HG03520 (cell line): ENCODE measurements at regions not wholly inside any gene's neighbourhood (a gene's known extent, or its start where the extent isn't known, plus 50 kb on each side); places are given as distances from the start of the nearest gene placed in this dataset.
"Not testable (repeated sequence)": the region's sequence is repeated elsewhere in the genome, so short reads cannot be mapped to it uniquely, and the experiment has no call there.

ENCODE experiments used
- ATAC-seq: cut with Tn5 transposase; IDR thresholded peaks from one replicate; pipeline ENCODE4 v1.9.1; 2021; ENCODE audit warnings: mild to moderate bottlenecking, moderate library complexity; ENCODE audit not compliant: unreplicated experiment

- no peak for ATAC-seq
Observed at GRCh38 chr2:194090251-194090905, 1566.6 kb upstream of the SLC39A10 start.

DNA sequence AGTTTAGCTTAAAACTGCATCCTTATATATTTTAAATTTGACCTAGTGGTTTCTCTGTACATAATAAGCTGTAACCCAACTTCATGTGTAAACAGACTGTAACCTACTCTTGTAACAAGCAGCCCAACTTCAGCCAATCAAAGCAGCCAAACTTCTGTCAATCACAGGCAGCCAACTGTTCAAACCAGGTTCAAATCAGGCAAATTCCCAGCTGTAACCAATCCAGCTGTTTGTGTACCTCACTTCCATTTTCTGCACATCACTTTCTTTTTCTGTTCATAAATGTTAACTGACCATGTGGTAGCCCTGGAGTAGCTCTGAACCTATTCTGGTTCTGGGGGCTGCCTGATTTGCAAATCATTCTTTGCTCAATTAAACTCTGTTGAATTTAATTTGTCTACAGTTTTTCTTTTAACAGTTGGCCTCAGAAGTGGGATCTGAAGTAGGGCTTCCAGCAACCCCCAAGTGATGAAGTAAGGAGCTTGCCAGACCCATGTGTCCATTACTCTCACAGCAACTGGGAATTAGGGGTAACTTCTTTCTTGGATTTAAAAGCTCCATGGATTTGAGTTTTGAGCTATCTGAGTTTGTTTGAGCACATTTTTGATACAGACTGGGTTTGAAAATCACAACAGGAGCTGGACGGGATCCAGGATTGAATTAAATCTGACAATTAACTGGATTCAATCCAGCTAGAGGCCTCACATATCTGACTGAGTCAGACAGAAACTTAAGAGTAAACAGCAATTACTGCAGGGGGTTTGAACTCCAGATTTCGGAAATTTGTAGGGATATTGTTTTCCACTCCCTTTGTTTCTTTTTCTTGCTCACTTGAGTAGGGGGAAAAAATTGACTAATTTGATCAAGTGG lies 1569.7 kb upstream of the SLC39A10 start:
- ATAC-seq, result no peak

DNA sequence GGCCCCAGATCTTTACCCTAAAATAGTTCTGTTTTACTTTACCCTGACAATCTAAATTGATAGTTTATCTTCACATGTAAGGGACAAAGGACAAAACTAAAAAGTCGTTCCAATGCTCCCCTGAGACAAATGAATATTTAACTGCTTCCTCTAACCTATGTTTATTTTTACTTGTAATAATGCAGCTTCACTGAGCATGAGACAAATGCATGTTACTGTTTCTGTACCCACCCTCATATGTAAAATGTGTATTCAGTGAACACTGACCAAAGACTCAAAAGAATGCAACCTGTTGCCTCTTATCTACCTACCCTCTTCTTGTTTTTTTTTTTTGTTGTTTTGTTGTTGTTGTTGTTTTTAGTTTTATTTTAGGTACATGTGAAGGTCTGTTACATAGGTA lies 1570.9 kb upstream of the SLC39A10 start:
- ATAC-seq, result no peak

DNA sequence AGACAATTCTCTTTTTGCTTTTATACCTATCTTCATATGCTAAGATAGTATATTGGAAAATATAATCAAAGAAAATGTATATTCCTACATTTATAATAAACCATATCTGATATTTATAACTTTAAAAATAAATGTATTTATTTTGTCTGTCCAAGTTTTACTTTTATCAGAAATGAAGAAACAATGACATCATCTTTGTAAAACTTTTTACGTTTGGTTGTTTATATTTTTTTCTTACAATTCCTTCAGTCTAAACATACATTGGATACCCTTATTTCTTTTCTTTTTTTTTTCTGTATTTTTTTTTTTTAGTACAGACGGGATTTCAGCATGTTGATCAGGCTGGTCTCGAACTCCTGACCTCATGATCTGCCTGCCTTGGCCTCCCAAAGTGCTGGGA lies 1577.0 kb upstream of the SLC39A10 start:
- ATAC-seq, result no peak

DNA sequence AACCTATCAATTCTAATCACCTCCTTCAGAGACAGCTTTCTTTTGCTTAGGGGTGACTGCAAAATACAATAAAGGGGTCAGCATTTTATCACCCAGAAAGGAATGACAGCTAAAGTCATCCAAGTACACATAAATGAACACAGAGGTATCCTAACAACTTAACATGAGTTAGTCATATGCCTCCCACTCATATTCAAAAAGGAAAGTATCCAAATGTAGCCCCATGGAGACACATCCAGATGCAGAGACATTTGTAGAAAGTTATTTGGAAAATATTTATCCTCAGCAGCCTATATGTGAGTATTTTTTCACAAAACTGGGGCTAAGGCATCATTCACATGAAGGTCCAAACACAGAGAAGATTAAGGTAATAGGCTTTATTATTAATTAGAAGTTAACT lies 1579.7 kb upstream of the SLC39A10 start:
- ATAC-seq, result no peak

- ATAC-seq, result peak; percentile 49
Observed at GRCh38 chr2:194062401-194062800, 1594.6 kb upstream of the SLC39A10 start.

DNA sequence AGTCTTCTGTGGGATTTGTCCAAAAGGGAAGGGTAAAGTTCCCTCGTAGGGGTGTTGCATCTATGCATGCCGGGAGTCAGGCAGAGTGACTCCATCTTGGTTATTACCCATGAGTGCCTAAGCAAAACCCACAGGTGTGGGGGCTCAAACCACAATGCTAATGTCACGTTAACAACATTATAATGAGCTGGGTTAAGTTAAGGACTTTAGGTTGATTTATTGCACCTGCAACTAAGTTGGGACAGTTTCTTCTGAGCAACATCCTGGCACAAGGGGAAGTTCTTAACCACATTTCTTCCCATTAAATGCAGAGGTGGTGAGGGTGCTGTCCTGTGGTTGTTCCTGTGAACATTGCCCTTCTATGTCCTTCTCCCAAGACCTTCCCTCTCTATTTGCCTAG lies 1596.8 kb upstream of the SLC39A10 start:
- no peak for ATAC-seq

DNA sequence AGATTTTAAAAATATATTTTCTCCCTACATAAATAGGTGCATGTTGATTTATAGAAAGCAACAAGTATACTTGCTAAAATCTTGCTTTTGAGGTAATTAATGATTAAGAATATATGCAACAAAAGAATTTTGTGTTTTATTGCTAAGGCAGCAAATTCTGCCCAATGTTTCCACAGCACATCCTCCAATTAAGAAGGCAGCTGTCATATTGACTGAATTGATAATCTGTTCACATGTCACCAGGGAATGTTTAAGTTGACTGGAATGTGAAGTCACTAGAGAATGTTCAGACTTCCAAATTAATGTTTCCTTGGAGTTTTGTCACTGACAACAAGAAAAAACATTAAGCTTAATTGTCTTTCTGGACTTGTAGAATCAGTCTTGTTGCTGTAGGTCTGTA lies 1602.7 kb upstream of the SLC39A10 start:
- no peak for ATAC-seq

GRCh38 chr2:194044321-194044720 lies 1612.7 kb upstream of the SLC39A10 start:
- no peak for ATAC-seq

- ATAC-seq, result not testable (repeated sequence)
Observed at GRCh38 chr2:194021130-194021529, 1635.9 kb upstream of the SLC39A10 start.

GRCh38 chr2:194020155-194020554 lies 1636.9 kb upstream of the SLC39A10 start:
- ATAC-seq, result no peak

DNA sequence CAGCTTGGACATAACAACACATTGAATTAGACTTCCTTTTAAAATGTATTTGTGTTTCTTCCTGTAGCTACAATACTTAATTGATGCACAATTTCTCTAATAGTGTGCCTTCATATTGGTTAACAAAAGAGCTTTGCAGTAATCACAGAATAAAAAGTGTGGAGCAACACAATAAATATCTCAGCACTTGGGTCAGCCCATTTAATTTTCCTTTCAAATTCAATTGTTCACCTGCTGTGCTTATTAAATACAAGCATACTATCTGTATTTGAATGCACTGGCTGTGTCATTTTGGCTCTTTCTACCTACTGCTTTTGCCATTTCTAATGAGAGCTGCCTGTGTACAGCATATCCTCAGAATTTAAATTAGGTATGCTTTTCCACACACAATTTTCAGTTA lies 1641.3 kb upstream of the SLC39A10 start:
- no peak for ATAC-seq

GRCh38 chr2:194014639-194015038 lies 1642.4 kb upstream of the SLC39A10 start:
- ATAC-seq, result no peak

DNA sequence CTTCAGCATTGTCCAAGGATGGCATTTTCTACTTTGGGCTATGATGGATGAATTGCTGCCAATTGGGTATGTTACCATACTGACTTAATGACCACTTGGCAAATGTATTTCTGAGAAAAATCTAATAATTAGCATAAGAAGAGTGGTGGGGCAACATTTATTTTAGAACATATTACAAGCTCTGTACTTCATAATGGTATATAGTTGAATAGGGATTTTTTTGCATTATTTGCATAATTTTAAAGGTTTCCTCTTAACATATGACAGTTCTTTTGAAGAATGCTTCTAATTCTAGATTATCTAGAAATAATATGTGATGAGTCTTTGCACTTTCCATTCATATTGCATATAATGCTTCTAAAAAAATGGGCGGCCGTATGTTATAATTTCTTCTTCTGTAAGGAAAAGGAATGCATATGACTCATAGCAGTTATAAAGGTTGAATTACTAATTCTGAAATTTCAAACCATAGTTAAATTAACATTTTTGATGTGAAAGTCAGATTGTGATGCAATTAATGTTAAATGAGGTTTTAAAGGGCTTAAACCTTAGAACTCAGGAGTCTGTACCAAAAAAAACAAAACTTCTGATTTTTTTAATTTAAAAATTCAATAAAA lies 1652.3 kb upstream of the SLC39A10 start:
- no peak for ATAC-seq

GRCh38 chr2:194003911-194004310 lies 1653.1 kb upstream of the SLC39A10 start:
- ATAC-seq, result no peak

DNA sequence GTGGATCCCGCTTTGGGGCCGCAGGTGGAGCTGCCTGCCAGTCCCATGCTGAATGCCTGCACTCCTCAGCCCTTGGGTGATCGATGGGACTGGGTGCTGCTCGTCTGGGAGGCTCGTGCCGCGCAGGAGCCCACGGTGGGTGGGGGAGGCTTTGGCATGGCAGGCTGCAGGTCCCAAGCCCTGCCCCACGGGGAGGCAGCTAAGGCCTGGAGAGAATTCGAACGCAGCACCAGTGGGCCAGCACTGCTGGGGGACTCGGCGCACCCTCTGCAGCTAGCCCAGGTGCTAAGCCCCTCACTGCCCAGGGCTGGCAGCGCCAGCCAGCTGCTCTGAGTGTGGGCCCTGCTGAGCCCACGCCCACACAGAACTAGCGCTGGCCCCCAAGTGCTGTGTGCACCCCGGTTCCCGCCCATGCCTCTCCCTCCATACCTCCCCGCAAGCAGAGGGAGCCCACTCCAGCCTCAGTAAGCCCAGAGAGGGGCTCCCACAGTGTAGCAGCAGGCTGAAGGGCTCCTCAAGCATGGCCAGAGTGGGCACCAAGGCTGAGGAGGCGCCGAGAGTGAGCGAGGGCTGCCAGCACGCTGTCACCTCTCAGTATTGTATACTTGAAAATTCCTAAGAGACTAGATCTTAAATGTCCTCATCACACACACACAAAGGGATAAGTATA lies 1654.2 kb upstream of the SLC39A10 start:
- ATAC-seq, result no peak

DNA sequence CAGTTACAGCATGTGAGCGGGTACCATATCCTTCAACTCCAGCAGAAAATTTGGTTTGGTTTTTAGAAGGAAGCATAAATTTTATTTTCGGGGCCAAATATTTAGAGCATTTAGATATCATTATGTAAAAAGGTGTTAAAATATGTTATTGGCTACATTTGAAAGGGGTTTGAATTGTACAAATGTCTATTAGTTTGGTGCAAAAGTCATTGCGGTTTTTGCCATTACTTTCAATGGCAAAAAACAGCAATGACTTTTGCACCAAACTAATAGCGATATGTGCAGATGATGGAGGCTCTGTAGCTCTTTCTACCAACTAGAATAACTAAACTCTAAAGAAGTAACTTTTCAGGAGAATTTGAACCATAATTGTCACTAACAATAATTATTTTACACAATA lies 1666.2 kb upstream of the SLC39A10 start:
- no peak for ATAC-seq

DNA sequence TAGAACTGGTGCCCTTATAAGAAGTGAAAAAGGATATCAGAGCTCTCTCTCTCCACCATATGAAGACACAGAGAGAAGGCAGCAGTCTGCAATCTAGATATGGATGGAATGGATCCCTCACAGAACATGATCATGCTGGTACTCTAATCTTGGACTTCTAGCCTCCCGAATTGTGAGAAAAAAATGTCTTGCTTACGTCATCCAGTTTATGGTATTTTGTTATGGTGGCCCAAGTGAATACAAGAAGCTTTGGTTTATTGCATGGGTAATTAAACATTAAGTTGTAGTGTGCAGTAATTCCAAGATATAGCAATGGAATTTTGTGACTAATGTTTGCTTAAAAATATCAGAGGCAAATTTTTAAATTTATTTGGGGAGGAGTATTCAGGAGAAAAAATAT lies 1667.4 kb upstream of the SLC39A10 start:
- ATAC-seq, result no peak

DNA sequence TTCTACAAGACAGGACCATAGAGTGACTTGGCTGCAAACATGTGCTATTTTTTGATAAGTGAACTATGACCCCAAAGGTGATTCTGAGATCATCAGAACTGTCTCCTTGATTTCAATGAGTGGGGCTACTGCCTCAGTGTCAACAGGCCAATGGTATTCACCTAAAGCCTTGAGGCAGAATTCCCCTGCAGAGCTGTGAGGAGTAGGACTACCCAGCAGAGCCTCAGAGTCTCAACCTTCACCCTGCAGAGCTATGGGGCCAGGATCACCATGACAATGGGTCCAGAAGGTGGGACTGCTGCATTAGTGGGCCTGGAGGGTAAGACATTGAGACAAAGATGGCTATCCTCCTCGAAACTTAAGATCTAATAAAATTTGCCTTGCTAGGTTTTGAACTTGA lies 1668.2 kb upstream of the SLC39A10 start:
- ATAC-seq, result no peak

DNA sequence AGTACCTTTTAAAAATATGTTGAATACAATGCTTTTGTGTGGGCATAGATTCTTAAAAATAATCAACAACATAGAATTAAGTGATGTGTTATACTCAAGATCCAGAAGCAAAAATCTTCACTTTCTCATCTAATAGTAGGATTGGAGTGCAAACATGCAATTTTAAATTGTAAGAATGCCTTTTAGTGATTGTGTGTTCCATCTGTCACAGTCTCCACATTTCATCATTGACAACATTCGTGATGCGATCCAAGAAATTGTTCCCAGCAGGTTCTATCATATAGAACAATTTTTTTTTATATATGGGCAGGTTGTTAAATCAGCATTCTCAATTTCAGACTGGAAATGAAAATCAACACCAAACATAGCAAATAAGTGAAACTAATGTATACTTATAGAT lies 1671.8 kb upstream of the SLC39A10 start:
- no peak for ATAC-seq

- no peak for ATAC-seq
Observed at GRCh38 chr2:193980599-193980998, 1676.4 kb upstream of the SLC39A10 start.
